ENCODE measurements at regions not wholly inside any gene's neighbourhood (a gene's known extent, or its start where the extent isn't known, plus 50 kb on each side); places are given as distances from the start of the nearest gene placed in this dataset.
"Not testable (repeated sequence)": the region's sequence is repeated elsewhere in the genome, so short reads cannot be mapped to it uniquely, and the experiment has no call there.

- FAIRE-seq (no peak), DNase-seq (ENCODE audit: low spot score) (no peak)
Measured at GRCh38 chr16:64731891-64732290, 390.0 kb downstream of the CDH11 start.

GRCh38 chr16:64730261-64730660 is 391.6 kb downstream of the CDH11 start:
- DNase-seq (ENCODE audit: low spot score) (no peak), FAIRE-seq (no peak)

DNA sequence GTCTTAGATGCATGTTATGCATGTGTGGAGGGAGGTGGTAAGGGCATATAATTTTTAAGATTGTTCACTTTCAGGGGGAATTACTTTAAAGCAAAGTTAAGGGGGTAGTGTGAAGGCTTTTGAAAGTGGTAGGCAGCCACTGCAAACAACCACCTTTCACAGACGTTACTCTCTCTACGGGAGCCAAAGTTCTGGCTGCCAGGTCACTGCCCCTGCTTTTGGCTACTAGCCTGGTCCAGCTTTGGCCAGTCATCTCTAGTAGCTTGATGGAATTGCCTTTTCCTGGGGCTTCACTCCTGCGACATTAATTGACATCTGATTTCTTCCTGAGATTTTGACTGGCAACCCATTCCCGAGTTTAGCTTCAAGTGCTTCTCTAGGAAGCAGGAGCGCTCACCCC is 397.5 kb downstream of the CDH11 start:
- DNase-seq (ENCODE audit: low spot score) (no peak), FAIRE-seq (no peak)

DNA sequence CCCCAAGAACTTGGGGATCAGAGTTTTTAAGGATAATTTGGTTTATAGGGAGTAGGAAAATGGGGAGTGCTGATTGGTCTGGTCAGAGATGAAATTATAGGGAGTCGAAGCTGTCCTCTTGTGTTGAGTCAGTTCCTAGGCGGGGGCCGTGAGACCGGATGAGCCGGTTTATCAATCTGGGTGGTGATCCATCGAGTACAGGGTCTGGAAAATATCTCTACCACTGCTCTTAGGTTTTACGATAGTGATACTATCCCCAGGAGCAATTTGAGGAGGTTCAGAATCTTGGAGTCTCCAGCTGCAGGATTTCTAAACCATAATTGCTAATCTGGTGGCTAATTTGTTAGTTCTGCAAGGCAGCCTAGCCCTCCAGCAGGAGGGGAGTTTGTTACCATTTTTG is 403.4 kb downstream of the CDH11 start:
- DNase-seq (ENCODE audit: low spot score) (no peak), FAIRE-seq (no peak)

GRCh38 chr16:64717871-64718270 is 404.0 kb downstream of the CDH11 start:
- no peak for FAIRE-seq

DNA sequence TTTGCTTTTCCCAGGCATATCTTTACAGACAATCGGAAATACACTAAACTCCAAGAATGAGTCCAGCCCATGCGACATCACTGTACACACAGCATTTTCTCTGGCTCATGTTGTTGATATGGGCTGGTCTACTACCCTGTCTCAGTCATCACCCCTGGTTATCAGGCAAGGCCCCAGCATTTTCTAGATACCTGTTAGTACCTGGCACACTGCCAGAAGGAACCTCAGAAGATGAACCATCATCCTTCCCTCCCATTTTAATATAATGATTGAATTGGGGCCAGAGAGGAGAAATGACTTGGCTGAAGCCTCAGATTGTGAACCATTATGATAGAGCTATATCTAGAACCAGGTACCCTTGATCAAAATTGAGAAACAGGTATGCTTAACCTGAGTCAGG is 406.2 kb downstream of the CDH11 start:
- DNase-seq (ENCODE audit: low spot score) (no peak), FAIRE-seq (no peak)

More at GRCh38 chr16:64717871-64718270, 404.0 kb downstream of the CDH11 start:
- no peak for DNase-seq (ENCODE audit: low spot score)

- DNase-seq (ENCODE audit: low spot score) (no peak), FAIRE-seq (no peak)
Measured at GRCh38 chr16:64712026-64712425, 409.8 kb downstream of the CDH11 start.

GRCh38 chr16:64711596-64711995 is 410.3 kb downstream of the CDH11 start:
- FAIRE-seq (no peak), DNase-seq (ENCODE audit: low spot score) (no peak)

GRCh38 chr16:64711026-64711425 is 410.8 kb downstream of the CDH11 start:
- no peak for DNase-seq (ENCODE audit: low spot score)

GRCh38 chr16:64705443-64705842 is 416.4 kb downstream of the CDH11 start:
- DNase-seq (ENCODE audit: low spot score) (no peak), FAIRE-seq (no peak)

More at GRCh38 chr16:64711026-64711425, 410.8 kb downstream of the CDH11 start:
- FAIRE-seq = no peak

GRCh38 chr16:64704386-64704785 is 417.5 kb downstream of the CDH11 start:
- FAIRE-seq (no peak), DNase-seq (ENCODE audit: low spot score) (no peak)

GRCh38 chr16:64702415-64702814 is 419.4 kb downstream of the CDH11 start:
- no peak for FAIRE-seq
- DNase-seq (ENCODE audit: low spot score) = no peak

- no peak for FAIRE-seq
- no peak for DNase-seq (ENCODE audit: low spot score)
Measured at GRCh38 chr16:64700628-64701027, 421.2 kb downstream of the CDH11 start.

DNA sequence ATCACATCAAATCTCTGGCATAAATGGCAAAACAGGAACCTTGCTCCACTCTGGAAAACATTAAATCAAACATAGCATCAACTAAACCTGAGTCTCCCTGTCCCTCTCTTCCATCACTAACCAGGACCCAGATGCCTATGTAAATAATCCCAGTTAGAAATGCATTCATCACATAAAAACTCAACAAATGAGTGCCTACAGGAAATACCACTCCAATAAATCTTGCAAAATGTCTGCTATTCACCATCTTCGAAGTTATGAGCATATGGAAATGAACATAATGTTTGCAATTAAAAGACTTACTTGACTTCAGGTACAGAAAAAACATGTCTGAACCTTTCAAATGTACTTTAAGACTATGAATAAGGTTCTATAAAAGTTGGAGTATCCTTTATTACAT is 425.0 kb downstream of the CDH11 start:
- DNase-seq (ENCODE audit: low spot score) (no peak), FAIRE-seq (no peak)

DNA sequence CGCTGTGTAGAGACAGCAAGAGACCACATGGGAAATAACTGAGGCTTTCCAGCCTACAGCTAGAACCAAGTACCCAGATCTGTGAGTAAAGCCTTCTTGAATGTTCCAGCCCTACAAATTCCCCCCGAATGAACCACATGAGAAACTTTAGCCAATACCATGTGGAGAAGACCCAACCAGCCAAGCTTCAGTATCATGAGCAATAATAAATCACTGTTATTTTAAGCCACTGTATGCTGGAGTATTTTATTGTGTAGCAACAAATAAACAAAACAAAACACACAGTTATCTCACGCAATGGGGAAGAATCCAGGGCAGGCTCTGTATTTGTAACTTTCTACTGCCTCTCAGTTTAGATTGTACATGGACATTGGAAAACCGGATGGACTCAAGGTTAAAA is 426.2 kb downstream of the CDH11 start:
- FAIRE-seq = no peak
- DNase-seq (ENCODE audit: low spot score) = no peak

- DNase-seq (ENCODE audit: low spot score) = no peak
- no peak for FAIRE-seq
Measured at GRCh38 chr16:64693946-64694345, 427.9 kb downstream of the CDH11 start.

GRCh38 chr16:64687786-64688185 is 434.1 kb downstream of the CDH11 start:
- no peak for FAIRE-seq
- DNase-seq (ENCODE audit: low spot score) = no peak

- FAIRE-seq (no peak), DNase-seq (ENCODE audit: low spot score) (no peak)
Measured at GRCh38 chr16:64687123-64687522, 434.7 kb downstream of the CDH11 start.

DNA sequence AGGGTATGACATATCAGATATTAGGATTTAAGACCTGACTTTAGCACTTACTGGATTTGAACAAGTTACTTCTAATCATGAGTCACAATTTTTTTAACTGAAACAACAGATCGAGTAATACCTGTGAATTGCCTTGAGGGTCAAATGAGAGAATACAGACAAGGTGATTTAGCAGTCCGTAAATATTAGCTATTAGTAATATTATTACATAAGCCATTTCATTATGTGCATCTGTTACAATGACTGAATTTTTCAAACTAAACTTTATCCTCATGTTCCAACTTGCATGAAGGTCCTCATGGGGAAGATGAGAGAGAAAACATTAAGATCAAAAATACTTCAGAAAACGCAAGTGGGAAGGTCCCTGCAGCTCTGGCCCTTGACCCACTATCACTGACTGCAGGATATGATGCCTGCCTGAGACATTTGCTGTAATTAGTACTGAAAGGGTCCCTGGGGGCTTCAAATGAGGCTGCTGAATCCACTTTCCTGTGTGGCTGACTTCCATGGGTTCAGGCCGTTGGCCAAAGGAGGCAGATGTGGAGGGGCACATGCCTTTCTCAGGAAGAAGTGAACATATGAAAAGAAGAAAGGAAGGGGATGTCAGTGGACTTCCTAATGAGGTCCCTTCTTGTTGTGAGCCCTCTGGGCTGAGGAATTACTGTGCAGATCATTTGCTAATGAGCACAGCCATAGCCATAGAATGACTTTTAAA is 441.7 kb downstream of the CDH11 start:
- no peak for FAIRE-seq
- no peak for DNase-seq (ENCODE audit: low spot score)

GRCh38 chr16:64669573-64669972 is 452.3 kb downstream of the CDH11 start:
- FAIRE-seq (no peak), DNase-seq (ENCODE audit: low spot score) (no peak)

GRCh38 chr16:64667334-64667877 is 454.5 kb downstream of the CDH11 start:
- DNase-seq (ENCODE audit: low spot score) (no peak), FAIRE-seq (no peak)

- not testable (repeated sequence) for FAIRE-seq; DNase-seq (ENCODE audit: low spot score)
Measured at GRCh38 chr16:64662312-64662711, 459.6 kb downstream of the CDH11 start.

- no peak for DNase-seq (ENCODE audit: low spot score)
- FAIRE-seq = no peak
Measured at GRCh38 chr16:64659866-64660265, 462.0 kb downstream of the CDH11 start.
